SHP77 (cell line): ENCODE measurements at regions not wholly inside any gene's neighbourhood (a gene's known extent, or its start where the extent isn't known, plus 50 kb on each side); places are given as distances from the start of the nearest gene placed in this dataset.
"Not testable (repeated sequence)": the region's sequence is repeated elsewhere in the genome, so short reads cannot be mapped to it uniquely, and the experiment has no call there.

Experiments used
- DNase-seq, 2 experiments: peaks; one replicate each; lab custom pipeline; 2025; lab: John Stamatoyannopoulos, UW

DNA sequence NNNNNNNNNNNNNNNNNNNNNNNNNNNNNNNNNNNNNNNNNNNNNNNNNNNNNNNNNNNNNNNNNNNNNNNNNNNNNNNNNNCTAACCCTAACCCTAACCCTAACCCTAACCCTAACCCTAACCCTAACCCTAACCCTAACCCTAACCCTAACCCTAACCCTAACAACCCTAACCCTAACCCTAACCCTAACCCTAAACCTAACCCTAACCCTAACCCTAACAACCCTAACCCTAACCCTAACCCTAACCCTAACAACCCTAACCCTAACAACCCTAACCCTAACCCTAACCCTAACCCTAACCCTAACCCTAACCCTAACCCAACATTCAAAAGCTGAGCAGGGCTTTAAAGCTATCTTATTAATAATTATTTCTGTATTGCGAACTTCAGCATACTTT is 182.5 kb upstream of the FAM20C start:
- DNase-seq, result not testable (repeated sequence)

DNA sequence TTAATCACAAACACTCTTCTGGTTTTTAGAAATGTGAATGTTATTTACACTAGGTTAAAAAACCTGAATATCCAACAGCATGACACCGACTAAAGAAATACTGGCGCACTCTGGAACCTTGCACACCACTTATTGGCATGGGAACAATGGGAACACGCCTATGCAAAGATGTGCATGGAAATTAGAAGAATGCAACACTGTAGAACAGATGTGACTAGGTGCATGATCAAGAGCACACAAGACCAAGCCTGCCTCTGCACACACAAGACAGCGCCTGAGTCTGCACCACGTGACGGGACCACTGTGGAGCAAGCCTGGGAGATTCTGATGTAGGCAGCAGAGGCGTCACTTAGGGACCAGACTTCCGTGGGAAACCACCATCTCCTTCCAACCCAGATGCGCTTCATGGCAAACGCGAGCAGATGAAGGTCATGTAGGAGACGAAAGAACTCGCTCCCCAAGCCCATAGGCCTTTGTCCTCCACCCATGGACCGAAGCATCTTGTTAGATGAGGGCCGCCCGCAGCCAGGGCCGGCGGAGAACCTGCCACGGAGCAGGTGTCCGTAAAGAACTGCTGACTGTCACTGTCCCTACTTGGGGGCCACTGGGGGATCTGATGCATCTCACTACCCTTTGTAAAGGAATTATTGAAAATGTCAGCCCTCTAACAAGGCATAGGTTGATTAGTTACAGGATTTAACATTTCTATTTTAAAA is 159.6 kb upstream of the FAM20C start:
- DNase-seq, result not testable (repeated sequence)

DNA sequence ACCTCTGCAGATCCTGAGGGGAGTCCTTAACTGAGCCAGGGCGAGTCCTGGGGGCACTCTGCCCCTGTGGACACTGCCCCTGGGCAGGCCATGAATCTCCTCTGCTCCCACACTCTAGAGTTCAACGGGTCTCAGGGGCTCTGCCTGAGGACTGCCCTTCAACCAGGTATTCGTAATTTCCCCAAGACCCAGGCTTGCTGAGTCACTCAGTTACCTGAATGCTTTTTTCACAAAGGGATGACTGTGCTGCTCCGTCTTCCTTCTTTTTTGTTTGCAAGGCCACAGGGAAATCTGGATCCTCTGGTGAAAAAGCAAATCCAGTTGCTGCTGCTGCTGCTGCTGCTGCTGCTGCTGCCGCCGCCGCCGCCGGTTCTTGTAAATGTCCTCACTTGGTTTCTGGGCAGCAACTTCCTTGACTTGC is 157.2 kb upstream of the FAM20C start:
- not testable (repeated sequence) for DNase-seq

DNA sequence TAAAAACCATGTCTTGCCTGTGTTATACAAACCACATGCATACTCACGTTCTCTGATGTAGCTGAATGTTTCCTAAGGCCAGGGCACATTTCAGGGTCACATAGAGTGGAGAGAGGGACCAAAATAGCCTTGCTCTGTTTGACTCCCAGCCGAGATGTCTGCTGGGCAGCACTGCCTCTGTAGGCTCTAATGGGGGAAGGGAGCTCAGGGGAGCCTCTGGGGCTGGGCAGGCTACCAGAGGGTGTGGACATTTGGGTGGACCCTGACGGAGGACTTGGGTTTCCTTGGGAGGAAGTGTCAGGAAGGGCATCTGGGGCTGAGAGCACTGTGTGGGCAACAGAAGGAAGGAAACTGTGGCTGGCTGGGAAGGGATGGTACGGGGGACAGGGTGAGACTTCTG is 155.8 kb upstream of the FAM20C start:
- DNase-seq, result not testable (repeated sequence)

DNA sequence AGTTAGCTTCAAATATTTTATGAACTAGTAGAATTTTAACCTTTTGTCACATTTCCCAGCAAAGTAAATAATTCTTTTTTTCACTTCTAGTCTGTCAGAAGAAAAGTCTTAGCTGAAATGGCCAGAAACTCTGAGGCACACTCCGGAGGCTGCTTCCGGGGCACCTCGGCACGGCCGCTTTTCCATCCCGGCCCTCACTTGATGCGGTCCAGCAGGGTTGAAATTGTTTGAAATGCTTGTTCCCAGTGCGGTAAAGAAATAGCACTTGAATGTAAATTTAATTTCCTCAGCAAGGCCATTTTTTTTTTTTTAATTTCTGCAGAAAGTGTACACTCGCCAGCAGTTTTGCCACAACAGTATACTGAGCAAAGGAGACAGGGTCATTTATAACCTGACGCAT is 154.7 kb upstream of the FAM20C start:
- not testable (repeated sequence) for DNase-seq

DNA sequence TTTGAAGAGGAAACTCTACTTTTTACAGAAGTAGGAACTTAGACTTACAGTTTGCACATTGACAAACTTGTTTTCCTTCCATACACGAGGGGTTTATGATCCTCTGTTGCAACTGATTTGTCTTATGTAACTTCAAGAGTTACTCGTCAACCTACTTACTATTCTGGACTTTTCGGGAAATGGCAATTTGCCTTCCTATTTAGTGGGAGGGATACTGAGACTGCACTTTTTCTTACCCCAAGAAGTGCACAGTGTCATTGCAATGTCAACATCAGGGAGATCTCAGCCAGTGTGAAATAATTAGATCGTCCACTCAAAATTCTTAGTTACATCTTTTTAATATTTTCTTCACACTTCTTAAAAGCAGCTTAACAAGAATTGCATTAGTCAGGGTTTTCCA is 153.9 kb upstream of the FAM20C start:
- DNase-seq, result not testable (repeated sequence)

DNA sequence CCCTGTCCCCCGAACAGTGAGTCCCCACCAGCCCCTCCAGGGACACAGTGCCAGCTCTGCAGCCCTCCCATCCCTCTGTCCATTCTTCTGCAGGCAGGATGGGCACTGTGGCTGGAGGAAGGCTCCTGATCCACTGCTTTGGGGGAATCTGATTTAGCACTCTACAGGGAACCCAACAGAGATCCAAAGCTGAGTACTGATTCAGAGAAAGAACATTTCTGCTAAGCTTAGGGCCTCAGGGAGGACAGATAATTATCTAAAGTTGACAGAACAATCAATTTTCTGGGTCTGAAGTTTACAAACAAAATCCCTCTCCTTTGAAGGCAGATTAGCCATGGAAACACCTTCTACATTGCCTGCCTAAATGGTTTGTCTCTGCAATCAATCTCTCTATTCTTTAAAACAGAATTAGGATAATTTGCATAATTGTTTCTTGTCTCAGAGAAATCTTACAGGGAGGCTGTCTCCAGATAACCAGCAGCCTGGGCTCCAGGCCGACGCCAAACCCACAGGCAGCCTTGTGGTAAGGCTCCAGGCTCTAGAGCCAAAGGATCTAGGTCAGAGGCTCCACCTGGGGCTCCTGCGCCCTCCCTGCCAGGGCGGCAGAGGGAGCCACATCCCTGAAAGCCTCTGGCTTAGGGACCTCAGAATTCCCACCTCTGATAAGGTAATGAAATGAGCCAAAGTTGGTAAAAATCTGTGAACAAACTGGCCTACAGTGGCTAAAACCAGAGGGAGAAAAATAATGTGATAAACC is 152.2 kb upstream of the FAM20C start:
- DNase-seq, result not testable (repeated sequence)

DNA sequence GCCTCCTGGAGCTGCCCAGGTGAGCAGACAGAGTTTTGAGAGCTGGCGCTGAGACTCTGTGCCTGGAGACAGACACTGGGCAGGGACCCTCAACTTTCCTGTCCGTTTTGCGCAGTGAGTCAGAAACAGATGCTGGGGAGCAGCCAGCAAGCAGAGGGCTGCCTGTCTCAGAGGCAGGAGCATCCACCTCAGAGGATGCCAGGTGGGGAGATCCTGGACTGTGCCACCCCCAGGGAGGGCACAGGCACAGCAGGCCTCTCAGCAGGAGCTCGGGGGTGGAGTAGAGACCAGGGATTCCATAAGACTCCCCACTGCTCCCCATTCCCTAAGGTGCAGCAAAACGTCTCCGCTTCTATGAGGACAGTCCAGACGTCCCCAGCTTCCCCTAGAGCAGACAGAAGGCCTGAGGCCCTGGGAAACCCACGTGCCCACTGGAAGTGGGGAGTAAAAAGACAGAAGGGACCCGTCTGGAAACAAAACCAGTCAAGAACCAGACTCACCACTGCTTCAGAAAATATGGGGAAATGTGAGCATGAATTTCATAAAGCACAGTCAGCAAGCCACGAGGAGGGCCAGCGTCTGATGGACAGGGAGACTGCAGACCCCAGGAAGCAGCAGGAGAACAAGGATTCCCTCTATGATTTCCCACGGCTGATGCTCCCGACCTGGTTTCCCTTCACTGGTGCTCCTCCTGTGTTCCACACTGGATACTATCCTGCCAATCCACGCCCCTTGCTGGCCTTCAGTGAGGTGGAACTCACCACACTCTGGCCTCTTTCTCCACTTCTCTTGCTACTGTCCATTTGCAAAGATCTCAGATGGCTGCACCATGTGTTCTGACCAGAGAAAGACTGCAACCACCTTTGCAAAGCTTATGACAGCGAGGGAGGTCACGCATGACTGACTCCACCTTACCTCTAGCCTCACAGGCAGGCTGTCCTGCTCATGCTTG is 151.3 kb upstream of the FAM20C start:
- DNase-seq, result no peak

DNA sequence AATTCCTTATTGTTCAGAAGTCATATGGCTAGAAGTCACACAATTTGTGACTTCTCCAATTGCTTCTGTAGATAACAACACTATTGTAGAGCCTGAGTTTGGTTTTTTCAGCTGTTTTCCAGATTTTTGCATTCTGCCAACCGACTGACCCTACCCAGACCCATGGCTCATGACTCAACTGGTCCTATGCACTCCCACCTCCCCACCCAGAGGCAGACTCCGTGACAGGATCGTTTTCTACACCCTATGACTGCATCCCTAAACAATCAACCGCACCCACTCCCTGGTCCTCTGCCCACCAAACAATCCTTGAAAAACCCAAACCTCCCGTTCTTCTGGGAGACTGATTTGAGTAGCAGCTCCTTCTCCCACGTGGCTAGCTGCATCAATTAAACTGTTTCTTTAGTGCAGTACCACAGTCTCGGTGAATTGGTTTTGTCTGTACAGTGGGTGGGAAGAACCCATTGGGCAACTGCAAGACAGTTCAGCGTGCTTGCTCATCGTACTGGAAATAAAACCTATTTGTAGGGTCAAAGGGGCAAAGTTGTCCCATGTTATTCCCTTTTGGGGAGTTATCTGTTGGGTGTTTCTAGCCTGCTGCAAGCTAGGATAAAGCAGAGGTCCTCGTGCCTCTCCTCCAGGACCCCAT is 150.3 kb upstream of the FAM20C start:
- no peak for DNase-seq

DNA sequence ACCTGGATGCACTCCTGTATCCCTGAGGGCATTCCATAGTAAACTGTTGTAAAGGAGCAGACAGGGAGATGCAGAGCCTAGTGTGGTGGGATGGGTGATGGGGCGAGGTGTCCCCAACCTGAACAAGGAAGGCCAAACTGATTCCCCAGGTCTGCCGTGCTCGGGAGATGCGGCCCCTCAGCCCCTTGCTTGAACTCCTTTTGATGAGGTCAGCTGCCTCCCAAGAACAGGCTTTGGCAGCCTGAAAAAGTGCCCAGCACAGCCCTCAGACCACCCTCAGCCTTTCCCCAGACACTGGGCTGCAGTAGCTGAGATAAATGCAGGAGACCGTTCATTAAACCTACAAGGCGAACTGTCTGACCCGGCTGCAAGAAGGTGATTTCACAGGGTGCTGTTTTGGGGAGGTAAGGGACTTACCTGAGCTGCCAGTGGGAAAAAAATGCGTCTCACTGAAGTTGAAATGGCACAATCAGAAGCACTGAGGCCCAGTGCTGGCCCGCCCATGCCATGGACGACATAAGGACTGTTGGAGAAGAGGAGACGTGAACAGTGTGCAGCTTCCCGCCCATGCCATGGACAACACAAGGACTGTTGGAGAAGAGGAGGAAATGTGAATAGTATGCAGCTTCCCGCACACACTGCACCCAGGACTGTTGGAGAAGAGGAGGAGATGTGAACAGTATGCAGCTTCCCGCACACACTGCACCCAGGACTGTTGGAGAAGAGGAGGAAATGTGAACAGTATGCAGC is 148.4 kb upstream of the FAM20C start:
- no peak for DNase-seq

DNA sequence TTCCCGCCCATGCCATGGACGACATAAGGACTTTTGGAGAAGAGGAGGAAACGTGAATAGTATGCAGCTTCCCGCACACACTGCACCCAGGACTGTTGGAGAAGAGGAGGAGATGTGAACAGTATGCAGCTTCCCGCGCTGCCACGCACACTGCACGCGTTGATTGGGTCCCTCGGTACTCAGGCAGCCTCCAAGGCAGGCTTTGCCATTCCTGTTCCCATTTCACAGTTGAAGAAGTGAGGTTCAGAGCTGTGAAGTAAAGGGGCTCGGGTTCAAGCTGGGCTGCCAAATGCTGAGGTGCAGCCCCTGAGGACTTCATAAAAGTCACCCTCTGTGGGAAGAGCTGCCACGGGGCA is 147.9 kb upstream of the FAM20C start:
- DNase-seq, result no peak

DNA sequence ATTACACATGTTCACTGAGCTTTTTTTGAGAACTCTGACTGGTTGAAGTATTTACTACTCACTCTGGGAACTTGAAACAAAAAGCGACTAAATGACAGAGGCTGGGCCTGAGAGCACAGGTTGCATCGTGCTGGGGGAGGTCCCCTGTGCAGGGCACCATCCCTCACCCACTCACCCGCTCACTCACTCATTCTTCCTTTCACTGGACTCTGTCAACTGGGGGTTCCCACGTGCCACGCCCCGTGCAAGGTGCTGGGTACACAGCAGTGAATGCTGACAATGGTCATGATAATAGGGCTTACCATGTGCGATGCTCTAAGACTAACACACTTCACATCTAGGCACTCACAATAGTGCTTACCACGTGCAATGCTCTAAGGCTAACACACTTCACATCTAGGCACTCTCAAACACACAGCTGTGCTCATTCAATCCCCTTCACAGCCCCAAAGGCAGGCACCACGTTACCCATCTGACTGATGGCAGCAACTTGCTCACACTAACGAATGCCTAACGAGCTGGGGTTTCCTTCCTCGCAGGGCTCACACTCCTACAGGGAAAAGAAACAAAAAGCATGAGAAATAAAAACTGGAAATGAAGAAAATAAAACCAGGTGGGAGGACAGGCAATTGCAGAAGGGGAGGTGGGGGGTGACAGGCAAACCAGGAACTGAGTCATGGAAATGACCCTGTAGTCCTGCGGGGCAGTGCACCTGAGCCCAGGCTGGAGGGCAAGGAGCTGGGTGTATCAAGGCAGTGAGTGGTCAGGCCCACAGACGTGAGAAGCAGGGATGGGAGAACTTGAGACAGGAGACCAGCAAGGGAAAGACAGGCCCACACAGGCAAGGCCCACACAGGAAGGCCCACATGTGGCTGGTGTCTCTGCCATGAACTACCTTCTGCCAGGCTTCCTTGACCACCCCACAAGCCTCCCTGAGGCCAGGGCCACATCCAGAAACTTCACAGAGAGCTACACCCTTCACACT is 147.0 kb upstream of the FAM20C start:
- no peak for DNase-seq

DNA sequence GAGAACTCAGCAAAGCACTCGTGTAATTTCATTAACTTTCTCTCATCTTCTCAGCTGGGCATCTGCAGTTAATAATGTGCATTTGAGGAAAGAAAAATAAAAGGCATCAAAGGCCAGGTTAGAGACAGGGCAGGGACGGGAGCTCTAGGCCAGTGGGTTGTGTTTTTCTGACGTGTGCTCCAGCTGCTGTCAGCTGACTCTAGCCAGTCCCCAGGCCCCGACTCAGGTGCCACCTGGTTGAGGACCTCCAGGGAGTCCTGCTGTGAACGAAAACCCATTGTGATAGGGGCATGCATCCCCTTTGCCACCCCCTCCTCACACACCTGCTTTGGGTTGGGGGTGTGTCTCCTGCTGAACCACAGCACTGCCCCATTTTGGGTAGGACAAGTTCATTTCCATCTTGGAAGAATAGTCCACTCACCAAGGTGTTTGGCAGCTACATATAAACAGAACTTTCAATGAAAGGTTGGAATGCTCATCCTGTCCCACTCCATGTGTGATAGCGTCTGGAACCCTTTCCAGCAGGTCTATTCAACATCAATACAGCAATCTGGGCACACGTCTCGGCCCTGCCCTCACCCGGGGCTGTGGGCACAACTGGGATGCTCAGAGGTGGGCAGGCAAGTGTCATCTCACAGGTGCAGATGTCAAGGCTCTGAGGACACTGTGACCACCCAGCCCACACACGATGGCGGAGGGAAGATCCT is 146.1 kb upstream of the FAM20C start:
- no peak for DNase-seq

DNA sequence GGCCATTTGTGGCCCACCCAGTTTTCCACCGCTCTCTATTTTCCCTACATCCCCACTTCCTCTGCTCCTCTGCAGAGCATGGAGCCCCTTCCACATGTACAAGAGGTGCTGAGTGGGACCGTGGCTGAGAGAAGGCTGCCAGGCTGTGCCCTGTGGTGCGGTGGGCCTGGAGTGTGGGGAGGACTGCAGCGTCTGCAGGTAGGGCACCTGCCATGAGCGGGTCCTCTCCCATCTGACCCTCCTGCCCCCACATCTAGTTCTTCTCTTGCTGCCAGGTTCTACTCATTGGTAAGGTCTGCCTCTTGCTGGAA is 145.6 kb upstream of the FAM20C start:
- DNase-seq, result no peak

DNA sequence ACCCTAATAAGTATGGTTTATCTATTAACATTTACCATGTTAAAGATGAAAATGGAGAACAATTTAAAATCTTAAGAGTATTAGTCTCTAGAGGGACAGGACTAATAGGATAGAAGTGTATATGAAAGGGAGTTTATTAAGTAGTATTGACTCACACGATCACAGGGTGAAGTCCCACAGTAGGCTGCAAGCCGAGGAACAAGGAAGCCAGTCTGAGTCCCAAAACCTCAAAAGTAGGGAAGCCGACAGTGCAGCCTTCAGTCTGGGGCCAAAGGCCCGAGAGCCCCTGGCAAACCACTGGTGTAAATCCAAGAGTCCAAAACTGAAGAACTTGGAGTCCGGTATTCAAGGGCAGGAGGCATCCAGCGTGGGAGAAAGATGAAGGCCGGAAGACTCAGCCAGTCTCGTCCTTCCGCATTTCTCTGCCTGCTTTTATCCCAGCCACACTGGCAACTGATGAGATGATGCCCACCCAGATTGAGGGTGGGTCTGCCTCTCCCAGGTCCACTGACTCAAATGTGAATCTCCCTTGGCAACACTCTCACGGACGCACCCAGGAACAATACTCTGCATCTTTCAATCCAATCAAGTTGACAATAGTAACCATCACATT is 140.8 kb upstream of the FAM20C start:
- no peak for DNase-seq

DNA sequence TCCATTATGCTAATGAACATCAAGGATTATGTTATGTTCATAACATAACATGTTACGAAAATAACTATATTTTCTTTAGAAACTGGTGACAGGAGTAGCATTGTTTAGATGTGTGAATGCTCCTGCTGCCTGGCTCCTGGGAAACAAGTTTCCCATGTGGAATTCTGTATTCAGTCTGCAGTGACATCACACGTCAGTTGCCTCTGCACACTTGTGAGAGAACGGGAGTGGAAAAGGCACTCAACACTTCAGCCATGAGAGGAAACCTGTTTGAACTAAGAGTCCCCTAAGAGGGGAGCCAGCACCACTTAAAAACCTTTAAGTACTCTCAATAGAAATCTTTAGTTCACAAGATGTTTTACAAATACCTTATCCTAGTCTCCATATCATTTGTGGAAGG is 140.3 kb upstream of the FAM20C start:
- no peak for DNase-seq

DNA sequence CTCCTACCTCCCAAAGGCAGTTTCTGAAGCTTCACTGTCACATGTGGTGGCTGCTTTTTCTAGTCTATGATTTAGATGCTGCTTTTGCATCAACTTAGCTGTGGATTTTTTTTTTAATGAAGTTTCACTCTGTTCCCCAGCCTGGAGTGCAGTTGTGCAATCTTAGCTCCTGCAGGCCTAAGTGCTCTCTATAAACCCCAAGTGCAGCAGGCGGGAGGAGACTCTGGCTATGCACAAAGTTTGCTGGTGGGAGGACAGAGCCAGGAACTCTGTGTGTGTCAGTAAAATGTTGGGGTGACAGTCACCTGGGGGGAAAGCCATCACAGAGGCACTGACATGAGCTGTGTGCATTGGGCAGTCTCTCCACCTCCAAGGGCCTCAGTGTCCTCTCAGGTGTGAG is 138.8 kb upstream of the FAM20C start:
- no peak for DNase-seq

DNA sequence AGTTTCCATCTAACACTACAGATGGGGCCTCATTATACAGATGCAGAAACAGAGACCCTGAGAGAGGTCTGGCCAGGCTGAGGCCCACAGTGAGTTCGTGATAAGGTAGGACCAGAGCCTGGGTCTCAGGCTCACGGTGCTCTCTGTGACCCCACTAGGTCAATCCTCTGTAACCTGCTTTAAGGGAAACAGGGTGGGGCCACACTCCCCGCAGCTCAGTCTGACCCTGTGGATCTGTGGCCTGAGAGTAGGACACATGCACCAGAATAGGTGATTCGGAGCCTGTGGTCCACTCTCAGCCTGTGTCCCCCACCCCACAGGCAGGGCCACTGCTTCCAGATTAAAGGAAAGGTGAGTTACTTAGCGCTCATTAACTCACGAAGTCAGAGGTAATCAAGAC is 137.8 kb upstream of the FAM20C start:
- no peak for DNase-seq

DNA sequence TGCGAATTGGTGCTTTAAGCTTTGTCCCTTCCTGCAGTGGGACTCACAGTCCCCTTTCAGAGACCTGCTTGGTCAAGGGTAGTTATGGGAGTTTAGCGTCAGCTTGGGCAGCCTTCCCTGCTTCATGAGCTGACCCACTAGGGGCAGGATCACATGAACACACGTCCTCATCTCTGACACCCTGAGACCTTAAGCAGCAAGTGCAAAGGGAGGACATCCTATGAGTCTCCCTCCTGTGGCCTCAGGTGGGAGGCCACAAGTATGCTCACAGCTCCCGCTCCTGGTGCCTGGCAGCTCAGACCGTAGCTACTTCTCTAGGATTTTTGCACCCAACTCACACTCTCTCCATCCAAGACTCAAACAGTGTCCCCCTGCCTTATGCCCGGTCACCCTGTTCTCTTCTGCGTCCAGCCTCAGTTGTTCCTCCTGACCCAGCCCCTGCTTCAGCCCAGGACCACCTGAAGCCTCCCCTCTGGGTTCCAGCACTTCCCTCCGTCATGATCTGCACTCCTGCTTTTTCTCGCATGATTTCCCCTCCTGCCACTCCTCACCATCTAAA is 136.6 kb upstream of the FAM20C start:
- no peak for DNase-seq
